SK-N-SH treated with all-trans-retinoic acid at 6 μM for 48 hours (cell line): ENCODE measurements at regions not wholly inside any gene's neighbourhood (a gene's known extent, or its start where the extent isn't known, plus 50 kb on each side); places are given as distances from the start of the nearest gene placed in this dataset.

Source experiments
- TF ChIP-seq, protein P1 (sequence below): fragments of 250-450 bp; sonication (Bioruptor Pico); IDR thresholded peaks from 2 replicates; pipeline ENCODE4 v1.8.0; 2021; ENCODE audit warnings: low read depth, mild to moderate bottlenecking, moderate library complexity, borderline replicate concordance
- TF ChIP-seq, protein P2 (sequence below): fragments of 250-450 bp; sonication (Bioruptor Pico); IDR thresholded peaks from 2 replicates; pipeline ENCODE4 v1.8.0; 2020; ENCODE audit warnings: mild to moderate bottlenecking, moderate library complexity, borderline replicate concordance

DNA sequence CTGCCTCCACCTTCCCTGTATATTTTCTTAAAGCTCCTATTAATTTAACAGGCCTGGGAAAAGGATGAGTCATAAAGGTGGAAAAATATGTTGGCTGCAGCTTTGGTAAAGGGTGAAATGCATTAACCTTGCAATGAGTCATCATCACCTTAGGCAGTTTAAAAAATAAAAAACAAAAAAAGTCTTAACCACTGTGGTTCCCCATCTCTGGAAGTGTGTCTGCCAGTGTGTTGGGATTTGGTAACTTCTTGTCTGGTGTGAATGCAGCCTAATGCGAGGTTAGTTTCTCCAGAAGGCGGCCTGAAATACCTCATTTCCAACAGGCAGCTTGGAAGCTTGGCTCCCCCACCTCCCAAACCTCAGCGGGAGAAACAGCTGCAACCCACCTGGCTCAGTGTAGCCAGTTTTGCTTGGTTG is 265.3 kb upstream of the GAS1 start:
- TF ChIP-seq, protein P1, sequence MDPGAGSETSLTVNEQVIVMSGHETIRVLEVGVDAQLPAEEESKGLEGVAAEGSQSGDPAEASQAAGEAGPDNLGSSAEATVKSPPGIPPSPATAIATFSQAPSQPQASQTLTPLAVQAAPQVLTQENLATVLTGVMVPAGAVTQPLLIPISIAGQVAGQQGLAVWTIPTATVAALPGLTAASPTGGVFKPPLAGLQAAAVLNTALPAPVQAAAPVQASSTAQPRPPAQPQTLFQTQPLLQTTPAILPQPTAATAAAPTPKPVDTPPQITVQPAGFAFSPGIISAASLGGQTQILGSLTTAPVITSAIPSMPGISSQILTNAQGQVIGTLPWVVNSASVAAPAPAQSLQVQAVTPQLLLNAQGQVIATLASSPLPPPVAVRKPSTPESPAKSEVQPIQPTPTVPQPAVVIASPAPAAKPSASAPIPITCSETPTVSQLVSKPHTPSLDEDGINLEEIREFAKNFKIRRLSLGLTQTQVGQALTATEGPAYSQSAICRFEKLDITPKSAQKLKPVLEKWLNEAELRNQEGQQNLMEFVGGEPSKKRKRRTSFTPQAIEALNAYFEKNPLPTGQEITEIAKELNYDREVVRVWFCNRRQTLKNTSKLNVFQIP (CRISPR knock-in tag) = no peak
- TF ChIP-seq, protein P2, sequence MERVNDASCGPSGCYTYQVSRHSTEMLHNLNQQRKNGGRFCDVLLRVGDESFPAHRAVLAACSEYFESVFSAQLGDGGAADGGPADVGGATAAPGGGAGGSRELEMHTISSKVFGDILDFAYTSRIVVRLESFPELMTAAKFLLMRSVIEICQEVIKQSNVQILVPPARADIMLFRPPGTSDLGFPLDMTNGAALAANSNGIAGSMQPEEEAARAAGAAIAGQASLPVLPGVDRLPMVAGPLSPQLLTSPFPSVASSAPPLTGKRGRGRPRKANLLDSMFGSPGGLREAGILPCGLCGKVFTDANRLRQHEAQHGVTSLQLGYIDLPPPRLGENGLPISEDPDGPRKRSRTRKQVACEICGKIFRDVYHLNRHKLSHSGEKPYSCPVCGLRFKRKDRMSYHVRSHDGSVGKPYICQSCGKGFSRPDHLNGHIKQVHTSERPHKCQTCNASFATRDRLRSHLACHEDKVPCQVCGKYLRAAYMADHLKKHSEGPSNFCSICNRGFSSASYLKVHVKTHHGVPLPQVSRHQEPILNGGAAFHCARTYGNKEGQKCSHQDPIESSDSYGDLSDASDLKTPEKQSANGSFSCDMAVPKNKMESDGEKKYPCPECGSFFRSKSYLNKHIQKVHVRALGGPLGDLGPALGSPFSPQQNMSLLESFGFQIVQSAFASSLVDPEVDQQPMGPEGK (CRISPR knock-in tag) = no peak
